OCI-LY7 (cell line): ENCODE measurements at regions not wholly inside any gene's neighbourhood (a gene's known extent, or its start where the extent isn't known, plus 50 kb on each side); places are given as distances from the start of the nearest gene placed in this dataset.
"Not testable (repeated sequence)": the region's sequence is repeated elsewhere in the genome, so short reads cannot be mapped to it uniquely, and the experiment has no call there.

ENCODE experiments used
- BruUV-seq: library from RNA; stranded (reverse); fragments of 400-500 nt; replicated peaks from 2 replicates; lab custom pipeline; 2021; lab: Mats Ljungman, UMichigan
- CTCF ChIA-PET: fragments of 300-600 bp; sonication (Branson Sonifier 250); formaldehyde crosslinking; loops from one replicate; lab custom pipeline; 2022; ENCODE audit warnings: antibody characterized with exemption; ENCODE audit not compliant: unreplicated experiment; lab: Charles Lee
- POLR2A ChIA-PET: fragments of 300-600 bp; sonication (Branson Sonifier 250); formaldehyde crosslinking; loops from one replicate; lab custom pipeline; 2022; ENCODE audit warnings: antibody characterized with exemption; lab: Charles Lee
- DNase-seq: peaks from one replicate; pipeline ENCODE4 v3.0.0-alpha.2; 2015; ENCODE audit warnings: low spot score
- H2AFZ ChIP-seq: fragments of 200-600 bp; sonication (generic), shearing (Covaris generic); 2 replicates; pipeline ENCODE4 v1.6.1; 2014; ENCODE audit warnings: mild to moderate bottlenecking, antibody characterized with exemption, low read length, moderate library complexity
- H3K27ac ChIP-seq: fragments of 200-600 bp; sonication (generic); 2 replicates; pipeline ENCODE4 v1.5.1; 2014; ENCODE audit warnings: mixed run types, low read depth, mild to moderate bottlenecking, moderate library complexity, low read length, inconsistent platforms; ENCODE audit not compliant: poor library complexity, severe bottlenecking
- H3K36me3 ChIP-seq: fragments of 200-600 bp; sonication (generic); 2 replicates; pipeline ENCODE4 v1.6.1; 2014; ENCODE audit warnings: mild to moderate bottlenecking, antibody characterized with exemption, low read length, moderate library complexity, mixed read lengths; ENCODE audit not compliant: insufficient read depth
- H3K4me1 ChIP-seq: fragments of 200-600 bp; sonication (generic); 2 replicates; pipeline ENCODE4 v1.5.1; 2014; ENCODE audit warnings: mild to moderate bottlenecking, low read length; ENCODE audit not compliant: insufficient read depth, poor library complexity, severe bottlenecking
- H3K4me2 ChIP-seq: fragments of 200-600 bp; sonication (generic); 2 replicates; pipeline ENCODE4 v1.6.1; 2014; ENCODE audit warnings: mild to moderate bottlenecking, low read length
- H3K4me3 ChIP-seq: fragments of 200-600 bp; sonication (generic); 2 replicates; pipeline ENCODE4 v1.5.1; 2014; ENCODE audit warnings: mild to moderate bottlenecking, low read depth, low read length; ENCODE audit not compliant: poor library complexity, severe bottlenecking
- H3K79me2 ChIP-seq: fragments of 200-600 bp; sonication (generic); 2 replicates; pipeline ENCODE4 v1.6.1; 2016; ENCODE audit warnings: low read depth, mild to moderate bottlenecking, low read length, moderate library complexity, mixed read lengths; ENCODE audit not compliant: insufficient read depth
- H3K9me2 ChIP-seq: fragments of 200-600 bp; sonication (generic); 2 replicates; pipeline ENCODE4 v1.6.1; 2016; ENCODE audit warnings: mild to moderate bottlenecking, low read length, mixed read lengths; ENCODE audit not compliant: insufficient read depth
- H3K9me3 ChIP-seq: fragments of 200-600 bp; sonication (generic); 2 replicates; pipeline ENCODE4 v1.6.1; 2014; ENCODE audit warnings: mild to moderate bottlenecking, mixed run types, low read length, mixed read lengths
- H4K20me1 ChIP-seq: fragments of 200-600 bp; sonication (generic); 2 replicates; pipeline ENCODE4 v1.6.1; 2014; ENCODE audit warnings: mild to moderate bottlenecking, antibody characterized with exemption, low read length, moderate library complexity, mixed read lengths; ENCODE audit not compliant: insufficient read depth
- EZH2phosphoT487 ChIP-seq: fragments of 200-600 bp; sonication (generic); IDR thresholded peaks from 2 replicates; pipeline ENCODE4 v1.6.1; 2018; ENCODE audit warnings: low read depth, borderline replicate concordance, mild to moderate bottlenecking, mixed run types, antibody characterized with exemption, low read length, moderate library complexity, mixed read lengths
- intact Hi-C: fragments of 100-400 bp; cut with micrococcal nuclease; formaldehyde crosslinking; loops from one replicate; pipeline ENCODE4 v1.10.0; 2022; ENCODE audit not compliant: unreplicated experiment
- TF ChIP-seq, protein P1 (sequence below): fragments of 200-600 bp; sonication (generic); conservative IDR thresholded peaks from 2 replicates; pipeline ENCODE4 v1.5.1; 2014; ENCODE audit warnings: mild to moderate bottlenecking, antibody characterized with exemption, low read length, moderate library complexity, mixed read lengths

DNA sequence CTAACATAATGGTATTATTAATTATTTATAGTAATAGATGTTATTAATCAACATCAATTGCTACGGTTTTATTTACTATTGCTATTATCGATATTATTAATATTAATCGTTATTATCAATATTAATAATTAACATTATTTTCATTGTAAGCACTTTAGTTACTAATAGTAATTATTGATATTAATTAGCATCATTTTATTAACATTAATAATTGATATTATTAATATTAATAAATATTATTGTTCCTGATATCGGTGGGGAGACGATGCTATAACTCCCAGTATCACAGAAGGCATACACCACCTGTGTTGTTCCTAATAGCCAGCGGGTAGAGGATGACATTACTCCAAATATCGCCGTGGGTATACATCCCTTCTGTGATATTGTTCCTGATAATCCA, 335.5 kb downstream of the MEX3B start:
- no TSS peak for BruUV-seq
- DNase-seq: no peak
- CTCF ChIA-PET: no interaction called here
- no peaks in the 10 kb centered on the region for H3K9me3 ChIP-seq
- H4K20me1 ChIP-seq: no peaks in the 10 kb centered on the region
- no peaks in the 10 kb centered on the region for H3K79me2 ChIP-seq
- H3K27ac ChIP-seq: no peak overlapping the region
- H3K36me3 ChIP-seq: no peaks in the 10 kb centered on the region
- H3K9me2 ChIP-seq: no peaks in the 10 kb centered on the region
- H2AFZ ChIP-seq: no peak overlapping the region
- no peak overlapping the region for H3K4me3 ChIP-seq
- H3K4me2 ChIP-seq: no peak overlapping the region
- intact Hi-C loops: no loop called here
- POLR2A ChIA-PET: no interaction called here
- H3K4me1 ChIP-seq: no peaks in the 10 kb centered on the region
- no peak for TF ChIP-seq EZH2phosphoT487
- TF ChIP-seq, protein P1, sequence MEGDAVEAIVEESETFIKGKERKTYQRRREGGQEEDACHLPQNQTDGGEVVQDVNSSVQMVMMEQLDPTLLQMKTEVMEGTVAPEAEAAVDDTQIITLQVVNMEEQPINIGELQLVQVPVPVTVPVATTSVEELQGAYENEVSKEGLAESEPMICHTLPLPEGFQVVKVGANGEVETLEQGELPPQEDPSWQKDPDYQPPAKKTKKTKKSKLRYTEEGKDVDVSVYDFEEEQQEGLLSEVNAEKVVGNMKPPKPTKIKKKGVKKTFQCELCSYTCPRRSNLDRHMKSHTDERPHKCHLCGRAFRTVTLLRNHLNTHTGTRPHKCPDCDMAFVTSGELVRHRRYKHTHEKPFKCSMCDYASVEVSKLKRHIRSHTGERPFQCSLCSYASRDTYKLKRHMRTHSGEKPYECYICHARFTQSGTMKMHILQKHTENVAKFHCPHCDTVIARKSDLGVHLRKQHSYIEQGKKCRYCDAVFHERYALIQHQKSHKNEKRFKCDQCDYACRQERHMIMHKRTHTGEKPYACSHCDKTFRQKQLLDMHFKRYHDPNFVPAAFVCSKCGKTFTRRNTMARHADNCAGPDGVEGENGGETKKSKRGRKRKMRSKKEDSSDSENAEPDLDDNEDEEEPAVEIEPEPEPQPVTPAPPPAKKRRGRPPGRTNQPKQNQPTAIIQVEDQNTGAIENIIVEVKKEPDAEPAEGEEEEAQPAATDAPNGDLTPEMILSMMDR: no peak

DNA sequence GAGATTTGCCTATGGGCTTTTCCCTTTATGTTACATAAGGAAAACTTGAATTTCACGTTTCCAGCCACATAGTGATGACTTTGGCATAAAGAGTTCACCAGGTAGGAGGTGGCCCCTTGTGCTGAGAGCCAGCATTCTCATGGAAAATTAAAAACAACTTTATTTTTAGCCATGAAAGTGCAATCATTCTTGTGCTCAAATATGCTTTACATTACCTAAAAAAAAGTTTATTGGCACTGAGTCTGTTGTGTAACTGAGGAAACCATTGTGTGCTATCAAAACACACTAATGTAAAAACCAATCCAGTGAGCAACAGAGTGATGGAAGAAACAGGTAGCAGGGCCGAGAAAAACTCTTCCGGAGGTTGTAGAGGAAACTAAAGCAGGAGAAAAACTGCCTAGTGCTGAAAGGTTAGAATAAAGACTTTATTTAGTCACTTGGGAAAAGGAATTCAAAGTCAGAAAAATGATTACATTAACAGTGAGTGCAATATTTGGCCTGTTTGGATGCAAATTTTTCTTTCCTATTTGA, 332.9 kb upstream of the TMC3 start:
- H3K4me1 ChIP-seq, H2AFZ ChIP-seq, POLR2A ChIA-PET, H3K9me3 ChIP-seq, H3K4me3 ChIP-seq, H3K4me2 ChIP-seq, CTCF ChIA-PET, H3K9me2 ChIP-seq, H3K36me3 ChIP-seq, H4K20me1 ChIP-seq, H3K27ac ChIP-seq, intact Hi-C loops, BruUV-seq, DNase-seq, H3K79me2 ChIP-seq: not testable (repeated sequence)

DNA sequence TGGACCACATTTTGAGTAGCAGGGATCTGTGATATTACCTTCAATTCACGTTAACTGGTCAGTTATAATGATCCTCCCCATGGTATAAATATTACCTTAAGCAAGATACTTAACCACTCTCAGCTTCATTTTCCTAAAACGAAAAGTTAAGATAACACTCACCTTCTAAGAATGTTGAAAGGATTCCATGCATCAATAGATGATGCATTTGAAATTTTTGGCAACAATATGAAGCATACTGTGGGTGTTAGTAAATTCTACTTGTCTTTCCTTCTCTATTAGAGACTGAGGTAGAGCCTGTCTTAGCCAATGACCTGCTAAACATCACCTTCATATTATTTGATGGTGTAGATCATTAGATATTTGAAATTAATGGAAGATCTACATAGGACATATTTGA, 331.7 kb upstream of the TMC3 start:
- CTCF ChIA-PET, H3K36me3 ChIP-seq, POLR2A ChIA-PET, intact Hi-C loops, H3K9me3 ChIP-seq, H3K4me1 ChIP-seq, H2AFZ ChIP-seq, H3K27ac ChIP-seq, H3K9me2 ChIP-seq, H4K20me1 ChIP-seq, H3K4me3 ChIP-seq, H3K4me2 ChIP-seq, H3K79me2 ChIP-seq, BruUV-seq, DNase-seq: not testable (repeated sequence)

DNA sequence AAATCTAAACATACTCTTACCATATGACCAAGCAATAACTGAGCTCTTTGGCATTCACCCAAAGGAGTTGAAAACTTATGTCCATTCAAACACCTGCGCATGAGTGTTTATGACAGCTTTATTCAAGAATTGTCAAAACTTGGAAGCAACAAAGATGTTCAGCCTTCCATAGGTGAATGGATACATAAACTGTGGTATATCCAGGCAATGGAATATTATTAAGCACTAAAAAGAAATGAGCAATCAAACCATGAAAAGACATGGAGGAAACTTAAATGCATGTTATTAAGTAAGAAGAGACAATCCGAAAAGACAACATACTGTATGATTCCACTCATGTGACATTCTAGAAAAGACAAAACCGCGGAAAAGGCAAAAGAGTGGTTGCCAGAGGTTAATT, 312.0 kb upstream of the TMC3 start:
- no TSS peak for BruUV-seq
- no peak for DNase-seq
- intact Hi-C loops: no loop called here

More for the DNA sequence above, 312.0 kb upstream of the TMC3 start:
- H3K4me2 ChIP-seq: no peak overlapping the region
- H3K36me3 ChIP-seq: no peaks in the 10 kb centered on the region
- no peaks in the 10 kb centered on the region for H3K9me2 ChIP-seq
- ChIA-PET CTCF (no interaction called here), POLR2A (no interaction called here)
- TF ChIP-seq, protein P1: no peak
- no peak for TF ChIP-seq EZH2phosphoT487
- H3K4me1 ChIP-seq: no peaks in the 10 kb centered on the region
- H2AFZ ChIP-seq: no peak overlapping the region
- H3K4me3 ChIP-seq: no peak overlapping the region
- no peaks in the 10 kb centered on the region for H3K79me2 ChIP-seq
- H4K20me1 ChIP-seq: no peaks in the 10 kb centered on the region
- no peaks in the 10 kb centered on the region for H3K9me3 ChIP-seq
- H3K27ac ChIP-seq: no peak overlapping the region
